GM12892 (cell line): ENCODE measurements at regions not wholly inside any gene's neighbourhood (a gene's known extent, or its start where the extent isn't known, plus 50 kb on each side); places are given as distances from the start of the nearest gene placed in this dataset.

Source experiments
- POLR2A ChIP-seq: IDR thresholded peaks from 2 replicates; pipeline ENCODE4 v1.6.1; 2011; ENCODE audit warnings: low read depth, low read length, control low read depth
- POLR2AphosphoS5 ChIP-seq: IDR thresholded peaks from 2 replicates; pipeline ENCODE4 v1.6.1; 2011; ENCODE audit warnings: low read depth, low read length, control low read depth

GRCh38 chr2:128521482-128521881, 202.8 kb upstream of the HS6ST1 start:
- TF ChIP-seq POLR2A (no peak), POLR2AphosphoS5 (no peak)
